BJ (cell line): ENCODE measurements at regions not wholly inside any gene's neighbourhood (a gene's known extent, or its start where the extent isn't known, plus 50 kb on each side); places are given as distances from the start of the nearest gene placed in this dataset.
"Not testable (repeated sequence)": the region's sequence is repeated elsewhere in the genome, so short reads cannot be mapped to it uniquely, and the experiment has no call there.

Source experiments
- CTCF ChIA-PET: fragments of 350-600 bp; formaldehyde crosslinking; extraction: SDS; loops from one replicate; lab custom pipeline; 2021; ENCODE audit warnings: antibody characterized with exemption, inconsistent platforms; lab: Yijun Ruan, JAX
- POLR2A ChIA-PET: fragments of 300-600 bp; sonication (Branson Sonifier 250); formaldehyde crosslinking; extraction: SDS; loops from one replicate; lab custom pipeline; 2021; ENCODE audit warnings: antibody characterized with exemption; lab: Charles Lee
- DNase-seq: peaks from one replicate; pipeline ENCODE4 v3.0.0-alpha.2; 2011; ENCODE audit warnings: low read depth
- H3K27me3 ChIP-seq: 2 replicates; pipeline ENCODE4 v1.6.0; 2011; ENCODE audit warnings: low read length; ENCODE audit not compliant: control insufficient read depth, insufficient read depth
- H3K36me3 ChIP-seq: 2 replicates; pipeline ENCODE4 v1.5.1; 2011; ENCODE audit warnings: low read length; ENCODE audit not compliant: control insufficient read depth, insufficient read depth
- H3K4me3 ChIP-seq: 2 replicates; pipeline ENCODE4 v1.5.1; 2011; ENCODE audit warnings: low read depth, mild to moderate bottlenecking, control low read depth, low read length
- CTCF ChIP-seq: IDR thresholded peaks from 2 replicates; pipeline ENCODE4 v1.5.1; 2011; ENCODE audit warnings: low read depth, mild to moderate bottlenecking, control low read depth, inconsistent platforms, low read length, moderate library complexity; ENCODE audit not compliant: insufficient read depth

DNA sequence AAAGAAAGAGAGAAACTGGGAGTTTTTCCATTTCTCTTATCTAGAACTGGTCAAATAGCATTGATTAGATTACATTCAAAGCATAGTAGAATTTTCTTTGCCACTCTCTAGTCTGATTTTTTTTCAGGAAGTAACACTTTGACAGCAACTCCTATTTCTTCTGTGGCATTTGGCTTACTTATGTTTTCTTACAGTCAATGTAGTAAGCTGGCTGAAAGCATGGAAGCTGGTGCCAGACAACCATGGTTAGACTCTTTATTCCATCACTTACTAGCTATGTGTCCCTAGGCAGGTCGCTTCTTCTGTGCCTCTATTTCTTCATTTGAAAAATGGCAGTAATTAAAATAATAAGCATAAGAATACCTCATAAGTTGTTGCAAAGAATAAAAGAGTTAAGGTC, 54.2 kb upstream of the OPRM1 start:
- no peak for DNase-seq
- Histone ChIP-seq H3K4me3 (no peak overlapping the region), H3K27me3 (no peaks in the 10 kb centered on the region), H3K36me3 (no peaks in the 10 kb centered on the region)
- ChIA-PET CTCF (no interaction called here), POLR2A (no interaction called here)
- no peak for TF ChIP-seq CTCF

- ChIA-PET POLR2A (no interaction called here), CTCF (no interaction called here)
- Histone ChIP-seq H3K36me3 (no peaks in the 10 kb centered on the region), H3K4me3 (no peak overlapping the region), H3K27me3 (no peaks in the 10 kb centered on the region)
- DNase-seq = no peak
- no peak for TF ChIP-seq CTCF
These were observed 58.9 kb upstream of the OPRM1 start for GRCh38 chr6:153980171-153980570.

GRCh38 chr6:153978911-153979548, 60.0 kb upstream of the OPRM1 start:
- DNase-seq, POLR2A ChIA-PET, H3K36me3 ChIP-seq, CTCF ChIA-PET, H3K4me3 ChIP-seq, H3K27me3 ChIP-seq: not testable (repeated sequence)

- POLR2A ChIA-PET = no interaction called here
- no peak for TF ChIP-seq CTCF
- CTCF ChIA-PET = no interaction called here
These were observed 61.9 kb upstream of the OPRM1 start for GRCh38 chr6:153976921-153977693.

DNA sequence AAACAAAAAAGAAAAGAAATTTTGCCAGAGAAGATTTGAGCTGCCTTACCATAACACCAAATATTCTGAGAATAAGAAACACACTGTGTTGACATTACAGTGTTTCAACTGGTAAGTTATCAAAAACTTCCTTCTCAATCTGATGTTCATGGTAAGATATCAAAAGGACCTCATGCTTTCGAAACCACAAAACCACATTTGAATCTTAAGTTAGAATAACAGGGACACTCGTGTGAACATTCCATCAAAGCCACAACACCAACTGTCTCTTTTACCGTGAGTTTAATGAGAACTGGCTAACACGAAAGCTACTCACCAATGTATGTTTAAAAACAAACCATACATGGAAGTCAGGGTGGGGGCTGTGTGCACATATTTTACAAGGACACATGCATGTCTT, 73.0 kb upstream of the OPRM1 start:
- no peak for TF ChIP-seq CTCF
- H3K27me3 ChIP-seq = no peaks in the 10 kb centered on the region
- no peaks in the 10 kb centered on the region for H3K36me3 ChIP-seq
- ChIA-PET POLR2A (no interaction called here), CTCF (no interaction called here)
- no peak for DNase-seq
- no peak overlapping the region for H3K4me3 ChIP-seq

More at GRCh38 chr6:153976921-153977693, 61.9 kb upstream of the OPRM1 start:
- no peaks in the 10 kb centered on the region for H3K36me3 ChIP-seq
- DNase-seq = no peak
- H3K27me3 ChIP-seq = no peaks in the 10 kb centered on the region
- no peak overlapping the region for H3K4me3 ChIP-seq
